Transverse colon (tissue), 4 donors: ENCODE measurements at regions not wholly inside any gene's neighbourhood (a gene's known extent, or its start where the extent isn't known, plus 50 kb on each side); places are given as distances from the start of the nearest gene placed in this dataset.

Source experiments
- DNase-seq: peaks from one replicate; pipeline ENCODE4 v3.0.0-alpha.2; 2019
- H3K27ac ChIP-seq, 4 donors: fragments of 200-600 bp; sonication (generic); 2 replicates each; pipeline ENCODE4 v1.5.1; 2016 to 2018; ENCODE audit warnings: inconsistent platforms in 4 of 4
- H3K27me3 ChIP-seq: fragments of 200-600 bp; sonication (generic); 2 replicates; pipeline ENCODE4 v1.5.1; 2017; ENCODE audit warnings: inconsistent platforms
- H3K36me3 ChIP-seq, 4 donors: fragments of 200-600 bp; sonication (generic); 2 replicates each; pipeline ENCODE4 v1.5.1; 2017 to 2019; ENCODE audit warnings: inconsistent platforms in 4 of 4
- H3K4me1 ChIP-seq, 4 donors: fragments of 200-600 bp; sonication (generic); 2 replicates each; pipeline ENCODE4 v1.5.1; 2017 to 2020; ENCODE audit warnings: inconsistent platforms in 4 of 4
- H3K4me3 ChIP-seq, 4 donors: fragments of 200-600 bp; sonication (generic); 1 replicate in 1 of 4; 2 replicates in 3 of 4; pipeline versions ENCODE4 v1.5.1 to v1.6.1; 2017 to 2019; ENCODE audit warnings: inconsistent platforms in 4 of 4
- H3K9me3 ChIP-seq, 2 donors: fragments of 200-600 bp; sonication (generic); 2 replicates each; pipeline ENCODE4 v1.5.1; 2017 to 2019; ENCODE audit warnings: inconsistent platforms in 2 of 2
- CTCF ChIP-seq, 5 experiments: fragments of 200-600 bp in 3 of 5; fragments of 450-650 bp in 2 of 5; sonication (generic) in 3 of 5; IDR thresholded peaks; 1 replicate in 2 of 5; 2 replicates in 3 of 5; pipeline ENCODE4 v1.5.1; 2016 to 2017; ENCODE audit warnings: antibody characterized with exemption in 5 of 5, inconsistent platforms in 3 of 5, mild to moderate bottlenecking in 2 of 5, moderate library complexity in 1 of 5
- EP300 ChIP-seq: sonication (generic); formaldehyde crosslinking; IDR thresholded peaks from one replicate; pipeline ENCODE4 v1.6.1; 2017; ENCODE audit warnings: antibody characterized with exemption, low read depth
- POLR2A ChIP-seq: fragments of 450-650 bp; IDR thresholded peaks from one replicate; pipeline ENCODE4 v1.6.1; 2016; ENCODE audit warnings: antibody characterized with exemption, mild to moderate bottlenecking, moderate library complexity
- POLR2AphosphoS5 ChIP-seq, 3 donors: sonication (generic); formaldehyde crosslinking; IDR thresholded peaks; one replicate each; pipeline ENCODE4 v1.6.1; 2016; ENCODE audit warnings: antibody characterized with exemption in 3 of 3
- WGBS, 2 donors: methylation state at CpG; one replicate each; pipeline ENCODE4 v1.1.5; 2018; ENCODE audit warnings: low coverage in 1 of 2; 5-methylcytosine and 5-hydroxymethylcytosine counted together
- in situ Hi-C, 4 donors: fragments of 200-750 bp; cut with MboI; loops; one replicate each; pipeline versions ENCODE4 v1.15.0 to v1.15.1; 2017; ENCODE audit warnings: low sequenced_read_pairs in 3 of 4, low pct_ligation_motif_present in 1 of 4, low pct_unique_long_range_greater_than_20kb in 1 of 4
- intact Hi-C: fragments of 100-400 bp; cut with DNase I; formaldehyde crosslinking; loops from one replicate; pipeline ENCODE4 v1.15.1; 2023; ENCODE audit warnings: low total_unique reads

DNA sequence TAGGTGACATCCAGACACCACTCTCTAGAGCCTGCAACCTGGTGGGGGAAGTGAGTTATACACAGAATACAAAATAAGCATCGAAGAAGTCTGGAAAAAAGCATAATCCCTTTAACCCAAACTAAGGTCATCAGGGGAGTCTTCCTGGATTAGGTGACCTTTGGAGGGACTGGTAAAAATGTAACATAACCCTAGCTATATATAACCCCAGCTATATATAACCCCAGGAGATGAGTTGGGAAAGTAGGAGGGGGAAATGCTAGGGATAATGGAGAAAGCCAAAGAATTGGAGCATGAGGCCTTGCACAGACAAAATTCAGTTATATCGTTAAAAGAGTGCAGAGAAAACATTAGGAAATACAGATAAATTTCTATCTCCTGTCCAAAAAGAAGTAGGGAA is 164.8 kb downstream of the QRSL1 start:
- Histone ChIP-seq H3K27ac (no peak overlapping the region), H3K4me1 (peaks cover 0 to 4% (median 3%) of the 10 kb centered on the region in 4 donors), H3K27me3 (no peaks in the 10 kb centered on the region), H3K36me3 (no peaks in the 10 kb centered on the region), H3K9me3 (no peaks in the 10 kb centered on the region), H3K4me3 (no peak overlapping the region)
- DNase-seq = no peak
- intact Hi-C loops (no loop called here), in situ Hi-C loops (no loop called here)
- no peak for TF ChIP-seq POLR2A
- no peak for TF ChIP-seq CTCF (IDR thresholded peaks at IDR 0.05)
- no peak for TF ChIP-seq POLR2AphosphoS5 (IDR thresholded peaks at IDR 0.05)
- no peak for TF ChIP-seq EP300
- WGBS, 2 donors = 90 to 93% methylated on average over 2 of the region's 2 CpGs

DNA sequence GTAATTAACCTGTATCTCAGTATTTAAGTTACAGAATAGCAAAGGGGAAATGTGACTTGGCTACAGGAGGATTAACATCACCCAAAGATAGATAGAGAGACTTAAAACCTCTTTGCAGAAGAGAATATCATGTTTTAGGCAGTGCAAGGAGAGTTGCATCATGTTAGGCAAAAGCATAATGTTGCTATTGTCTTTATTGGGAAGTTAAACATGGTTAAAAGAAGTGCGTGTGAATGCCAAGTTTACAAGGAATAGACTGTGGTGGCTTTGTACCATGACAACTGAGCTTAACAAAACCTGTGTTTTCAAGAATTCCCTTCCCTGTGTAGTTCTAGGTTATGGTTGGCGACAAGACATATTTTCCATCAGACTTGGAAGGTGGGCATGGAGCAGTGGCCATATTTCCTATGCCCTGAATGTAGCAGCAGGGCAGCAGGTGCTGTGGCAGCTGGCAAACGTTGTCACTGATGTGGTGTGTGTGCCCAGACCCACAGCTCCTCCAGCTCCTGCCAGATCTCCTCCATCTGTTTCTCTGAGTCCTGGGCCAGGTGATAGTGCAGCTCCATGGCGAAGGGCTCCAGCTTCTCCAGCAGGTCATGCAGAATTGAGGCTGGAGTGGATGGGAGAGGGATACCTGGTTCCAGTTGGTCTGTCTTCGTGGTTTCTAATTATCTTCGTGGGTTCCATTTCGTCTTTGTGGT is 163.3 kb downstream of the QRSL1 start:
- no peak overlapping the region for H3K4me3 ChIP-seq
- TF ChIP-seq CTCF (IDR thresholded peaks at IDR 0.05) (no peak), EP300 (no peak)
- H3K27me3 ChIP-seq = no peaks in the 10 kb centered on the region
- H3K36me3 ChIP-seq = no peaks in the 10 kb centered on the region
- no peak for DNase-seq
- WGBS, 2 donors = 70 to 78% methylated on average over 2 to 7 of the region's 7 CpGs
- no peaks in the 10 kb centered on the region for H3K4me1 ChIP-seq
- H3K9me3 ChIP-seq = no peaks in the 10 kb centered on the region
- H3K27ac ChIP-seq = no peak overlapping the region
- in situ Hi-C loops (no loop called here), intact Hi-C loops (no loop called here)

GRCh38 chr6:106790935-106791334 is 161.6 kb downstream of the QRSL1 start:
- TF ChIP-seq CTCF (IDR thresholded peaks at IDR 0.05) (no peak), POLR2A (no peak), EP300 (no peak), POLR2AphosphoS5 (IDR thresholded peaks at IDR 0.05) (no peak)
- Histone ChIP-seq H3K27ac (no peak overlapping the region), H3K4me3 (no peak overlapping the region), H3K36me3 (no peaks in the 10 kb centered on the region), H3K27me3 (no peaks in the 10 kb centered on the region), H3K9me3 (no peaks in the 10 kb centered on the region), H3K4me1 (no peaks in the 10 kb centered on the region)
- DNase-seq = no peak
- intact Hi-C loops = no loop called here
- WGBS, 2 donors = 81 to 86% methylated on average over 5 to 8 of the region's 8 CpGs
- in situ Hi-C loops = no loop called here

DNA sequence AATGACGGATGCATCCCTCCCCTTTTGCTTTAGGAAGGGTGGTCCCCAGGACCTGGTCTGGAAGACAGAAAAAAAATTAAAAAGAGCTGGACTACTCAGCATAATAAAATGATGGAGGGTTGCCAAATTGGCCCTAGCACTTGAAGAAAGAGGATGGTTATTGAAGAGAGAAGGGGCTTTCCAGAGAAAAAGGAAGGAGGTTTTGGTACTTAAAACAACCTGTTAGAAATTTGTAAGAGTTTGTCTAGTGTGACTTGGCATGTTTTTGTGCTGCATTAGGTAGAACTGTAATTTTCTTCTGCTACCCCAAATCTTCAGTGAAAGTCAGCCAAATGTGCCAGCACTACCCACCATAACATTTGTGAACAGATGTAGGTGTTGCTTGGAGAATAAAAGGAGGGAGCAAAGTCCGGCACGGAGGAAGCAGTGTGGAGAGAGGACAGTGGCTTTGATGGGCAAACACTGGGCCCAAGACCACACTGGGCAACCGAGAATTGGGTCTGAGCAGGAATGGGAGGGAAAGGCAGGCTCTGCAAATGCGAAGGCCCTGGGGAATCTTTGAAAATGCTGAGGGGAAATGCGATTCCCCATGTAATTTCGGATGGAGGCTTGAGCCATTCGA is 160.9 kb downstream of the QRSL1 start:
- no peak overlapping the region for H3K27ac ChIP-seq
- intact Hi-C loops = no loop called here
- no peaks in the 10 kb centered on the region for H3K9me3 ChIP-seq
- DNase-seq = no peak
- TF ChIP-seq POLR2AphosphoS5 (IDR thresholded peaks at IDR 0.05) (no peak), POLR2A (no peak), CTCF (IDR thresholded peaks at IDR 0.05) (no peak), EP300 (no peak)
- H3K4me1 ChIP-seq = no peaks in the 10 kb centered on the region
- H3K4me3 ChIP-seq = no peak overlapping the region
- 83 to 86% methylated on average over 1 to 8 of the region's 8 CpGs for WGBS, 2 donors
- no peaks in the 10 kb centered on the region for H3K36me3 ChIP-seq
- no peaks in the 10 kb centered on the region for H3K27me3 ChIP-seq
- in situ Hi-C loops = no loop called here
